HG02973 (cell line): ENCODE measurements at regions not wholly inside any gene's neighbourhood (a gene's known extent, or its start where the extent isn't known, plus 50 kb on each side); places are given as distances from the start of the nearest gene placed in this dataset.

Experiments used
- ATAC-seq: cut with Tn5 transposase; IDR thresholded peaks from one replicate; pipeline ENCODE4 v1.9.1; 2021; ENCODE audit warnings: moderate library complexity; ENCODE audit not compliant: unreplicated experiment

- ATAC-seq = no peak
These were observed 93.6 kb upstream of the PITX1 start for GRCh38 chr5:135127439-135128240.

- no peak for ATAC-seq
These were observed 92.8 kb upstream of the PITX1 start for GRCh38 chr5:135126688-135127438.

- ATAC-seq = no peak
These were observed 90.7 kb upstream of the PITX1 start for GRCh38 chr5:135124724-135125123.

GRCh38 chr5:135124128-135124527 lies 90.1 kb upstream of the PITX1 start:
- no peak for ATAC-seq

DNA sequence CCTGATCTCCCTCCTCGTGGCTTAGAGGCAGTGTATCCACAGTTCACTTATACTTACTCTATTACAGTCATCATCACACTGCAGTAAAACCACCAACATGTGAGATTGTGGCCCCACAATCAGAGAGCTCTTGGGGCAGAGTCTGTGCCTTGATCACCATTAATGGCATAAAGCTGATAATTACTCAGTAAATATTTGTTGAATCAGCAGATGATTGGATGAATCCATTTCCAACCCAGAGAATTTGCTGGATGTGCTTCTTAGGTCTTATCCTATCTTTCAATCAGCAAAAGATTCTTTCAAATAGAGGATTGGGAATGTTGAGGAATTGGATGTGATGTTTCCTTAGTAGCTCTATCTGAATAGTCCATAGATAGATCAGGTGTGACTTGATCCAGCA lies 88.8 kb upstream of the PITX1 start:
- no peak for ATAC-seq

GRCh38 chr5:135120951-135121350 lies 86.9 kb upstream of the PITX1 start:
- ATAC-seq = no peak

DNA sequence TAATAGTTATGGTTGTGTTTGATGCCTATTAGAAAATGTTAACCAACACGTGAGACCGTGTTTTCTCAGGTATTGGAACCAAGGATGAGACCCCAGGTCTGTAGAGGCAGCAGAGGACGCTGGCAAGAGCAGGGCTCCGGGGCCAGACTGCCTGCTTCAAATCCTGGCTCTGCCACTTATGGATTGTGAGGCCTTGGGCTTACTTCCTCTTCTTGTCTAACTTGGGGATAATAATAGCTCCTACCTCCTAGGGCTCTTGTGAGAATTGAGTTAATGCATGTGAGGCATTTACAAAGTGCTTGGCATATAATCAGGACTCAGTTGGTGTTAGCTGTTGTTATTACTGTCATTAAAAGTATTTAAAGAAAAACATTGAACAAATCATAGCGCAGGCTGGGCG lies 85.5 kb upstream of the PITX1 start:
- ATAC-seq = no peak

DNA sequence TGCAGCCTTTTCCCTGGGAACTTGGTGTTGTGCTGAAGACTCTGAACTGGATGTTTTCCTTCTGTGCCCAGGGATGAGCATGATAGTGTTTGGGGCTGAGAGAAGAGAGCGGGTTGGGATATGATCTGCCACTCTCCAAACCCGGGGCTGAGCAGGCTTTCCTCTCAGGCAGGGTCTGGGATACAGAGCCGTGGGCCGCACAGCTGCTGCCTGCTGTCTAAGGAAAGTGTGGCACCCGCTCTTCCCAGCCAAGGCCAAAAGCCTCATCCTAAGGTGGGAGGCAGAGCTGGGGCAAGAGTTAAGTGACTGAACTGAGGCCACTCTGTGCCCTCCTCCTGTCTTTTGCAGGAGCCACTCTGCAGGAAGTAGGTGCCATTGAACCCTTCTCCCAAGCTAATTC lies 83.6 kb upstream of the PITX1 start:
- no peak for ATAC-seq

DNA sequence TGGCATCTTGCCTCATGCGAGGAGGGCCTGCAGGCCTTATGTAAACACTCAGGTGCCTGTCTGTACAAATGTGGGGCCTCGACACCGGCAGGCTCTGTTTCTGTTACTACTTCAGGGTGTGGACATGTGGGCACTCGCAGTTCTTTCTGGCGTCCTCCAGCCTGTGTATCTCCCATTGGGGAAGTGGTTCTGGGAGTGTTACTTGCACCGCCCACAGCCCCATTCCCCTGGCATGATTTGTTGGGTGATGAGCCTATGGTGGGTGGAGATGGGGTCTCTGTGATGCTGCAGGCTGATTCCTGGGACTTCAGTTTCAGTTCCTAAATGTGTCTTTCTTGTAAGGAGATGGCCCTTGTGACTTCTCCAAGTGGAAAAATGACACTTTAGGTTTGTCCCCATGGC lies 82.1 kb upstream of the PITX1 start:
- ATAC-seq = no peak

GRCh38 chr5:135115591-135115990 lies 81.6 kb upstream of the PITX1 start:
- no peak for ATAC-seq

GRCh38 chr5:135114759-135115158 lies 80.7 kb upstream of the PITX1 start:
- no peak for ATAC-seq

DNA sequence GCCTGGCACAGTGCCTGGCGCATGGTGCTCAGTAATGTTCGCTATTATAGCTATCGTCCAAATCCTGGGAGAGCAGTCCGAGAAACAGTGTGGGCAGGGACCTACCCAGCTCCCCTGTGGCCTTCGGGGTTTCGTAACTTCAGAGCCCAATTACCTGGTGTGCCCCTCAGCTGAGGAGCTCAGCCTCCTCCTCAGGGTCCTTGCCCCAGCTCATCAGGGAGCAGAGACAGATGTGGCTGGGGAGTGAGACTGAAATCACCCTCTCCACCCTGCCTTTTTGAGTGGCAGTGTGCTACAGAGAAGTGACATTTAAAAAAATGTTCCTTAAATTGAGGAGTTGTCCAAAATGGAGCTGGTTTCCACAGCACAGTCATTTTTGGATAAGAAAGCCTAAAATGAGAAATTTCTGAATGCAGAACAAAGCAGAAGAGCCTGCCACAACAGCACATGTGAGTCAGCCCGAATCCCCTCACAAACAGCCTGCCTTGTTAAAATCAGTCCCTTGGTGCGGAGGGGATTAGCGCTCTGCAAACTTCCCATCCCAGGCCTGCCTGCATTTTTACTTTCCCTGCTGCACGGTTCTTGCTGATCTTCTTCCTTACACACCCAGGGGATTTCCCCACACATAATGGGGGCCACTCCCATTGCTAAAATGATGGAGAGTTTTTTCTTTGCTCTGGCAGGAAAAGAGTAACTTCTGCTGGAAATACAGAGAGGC lies 78.1 kb upstream of the PITX1 start:
- no peak for ATAC-seq

DNA sequence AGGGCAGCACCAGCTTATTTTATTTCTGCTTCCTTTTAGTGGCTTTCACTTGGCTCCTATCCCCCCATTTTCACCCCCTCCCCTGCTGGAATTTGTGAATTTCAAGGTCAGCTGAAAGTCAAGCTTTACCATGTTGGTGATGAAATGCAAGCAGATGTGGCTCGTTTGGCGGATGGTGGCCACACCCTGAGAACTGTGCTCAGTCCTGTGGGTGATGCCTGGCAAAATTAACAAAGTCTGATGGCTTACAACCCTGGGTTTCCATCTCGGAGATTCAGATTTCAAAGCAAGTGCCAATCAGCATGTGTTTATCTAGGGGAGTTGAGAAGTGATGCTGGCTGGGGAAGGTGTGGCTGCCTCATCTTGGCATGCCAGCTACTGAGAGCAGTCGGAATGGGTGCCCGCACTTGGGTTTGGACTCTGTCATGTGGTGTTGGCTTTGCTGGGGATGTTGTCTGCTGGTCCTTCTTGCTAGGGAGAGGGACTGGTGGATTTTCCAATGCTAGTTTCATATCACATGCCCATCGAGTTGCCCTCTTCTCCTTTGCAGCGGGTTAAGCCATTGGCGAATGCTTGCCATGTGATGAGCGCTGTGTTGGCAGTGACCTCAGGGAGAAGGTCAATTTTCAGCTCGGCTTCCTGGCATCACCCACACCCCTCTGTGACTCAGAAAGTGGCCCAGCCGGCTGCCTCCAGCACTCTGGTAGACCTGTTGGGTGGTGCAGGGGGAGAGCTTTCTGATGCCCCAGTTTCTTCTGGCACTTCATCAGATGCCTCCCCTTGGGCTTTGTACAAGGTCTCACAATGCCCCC lies 77.0 kb upstream of the PITX1 start:
- ATAC-seq = no peak

- ATAC-seq = no peak
These were observed 75.0 kb upstream of the PITX1 start for GRCh38 chr5:135108992-135109391.

DNA sequence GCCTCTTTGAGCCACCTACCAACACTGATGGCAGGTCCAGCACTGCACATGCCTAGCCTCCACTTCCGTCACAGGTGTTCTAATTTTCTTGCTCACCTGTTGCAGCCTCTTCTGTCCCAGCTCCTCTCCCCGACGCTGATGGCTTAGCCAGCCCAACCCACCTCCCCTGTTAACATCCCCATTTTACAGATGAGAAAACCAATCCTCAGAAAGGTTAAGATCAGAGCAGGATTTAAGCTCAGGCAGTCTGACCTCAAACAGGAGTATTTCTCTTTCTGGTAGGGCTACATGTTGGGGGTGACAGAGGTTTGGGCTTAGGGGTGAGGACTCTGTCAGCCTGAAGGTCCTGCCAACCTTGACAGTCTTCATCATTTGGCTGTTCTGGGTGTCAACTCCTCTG lies 74.5 kb upstream of the PITX1 start:
- no peak for ATAC-seq

DNA sequence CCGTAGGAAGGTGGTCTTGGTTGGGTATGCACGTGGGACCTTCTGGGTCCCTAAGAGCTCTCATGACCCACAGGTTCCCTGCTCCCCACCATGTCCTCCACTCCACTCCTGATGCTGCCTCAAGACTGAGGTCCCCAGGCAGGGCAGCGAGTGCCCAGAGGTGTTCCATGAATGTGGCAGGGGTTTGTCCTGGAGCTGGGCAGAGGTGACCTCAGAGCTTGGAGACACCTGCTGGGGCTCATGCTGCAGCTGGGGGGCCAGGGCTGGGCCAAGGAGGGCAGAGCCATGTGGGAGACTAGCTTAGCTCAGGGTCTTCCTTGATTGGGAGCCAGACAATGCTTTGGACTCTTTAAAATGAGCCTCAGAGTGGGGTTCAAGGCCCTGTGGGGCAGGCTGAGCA lies 74.0 kb upstream of the PITX1 start:
- ATAC-seq = no peak

- ATAC-seq = no peak
These were observed 72.8 kb upstream of the PITX1 start for GRCh38 chr5:135106610-135107471.

DNA sequence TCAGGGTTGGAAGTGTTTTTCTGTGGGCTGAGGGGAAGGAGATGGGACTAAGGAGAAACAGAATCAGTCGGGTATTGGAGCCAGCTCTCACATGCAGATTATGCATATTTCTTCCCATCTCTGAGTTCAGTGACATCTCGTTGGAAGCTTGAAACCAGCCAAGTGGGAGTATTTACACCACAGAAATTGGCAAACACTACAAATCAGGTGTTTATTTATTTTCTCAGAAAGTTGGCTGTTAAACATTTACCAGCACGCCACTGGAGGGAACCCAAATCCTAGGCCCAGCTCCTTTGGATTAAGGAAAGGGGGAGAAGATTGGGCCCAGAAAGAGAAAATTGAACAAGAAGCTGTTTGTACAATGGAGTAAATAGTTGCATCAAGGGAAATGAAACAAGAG lies 72.1 kb upstream of the PITX1 start:
- ATAC-seq = no peak

- ATAC-seq = no peak
These were observed 71.1 kb upstream of the PITX1 start for GRCh38 chr5:135105105-135105484.

- ATAC-seq = no peak
These were observed 69.5 kb upstream of the PITX1 start for GRCh38 chr5:135103575-135103853.
